ENCODE measurements at regions not wholly inside any gene's neighbourhood (a gene's known extent, or its start where the extent isn't known, plus 50 kb on each side); places are given as distances from the start of the nearest gene placed in this dataset.

- Mint-ChIP-seq H3K4me3 (ENCODE audit: unreplicated experiment) (no peak overlapping the region), H3K27me3 (ENCODE audit: unreplicated experiment) (peaks cover 4% of the 10 kb centered on the region), H3K27ac (ENCODE audit: unreplicated experiment) (no peak overlapping the region), H3K9me3 (ENCODE audit: unreplicated experiment) (no peaks in the 10 kb centered on the region), H3K4me1 (ENCODE audit: low read depth, unreplicated experiment) (no peaks in the 10 kb centered on the region), H3K36me3 (ENCODE audit: unreplicated experiment) (no peaks in the 10 kb centered on the region)
- no peak for TF ChIP-seq CTCF (IDR thresholded peaks at IDR 0.05; ENCODE audit: partially characterized antibody, unreplicated experiment)
- DNase-seq, result no peak
Measured at GRCh38 chr2:15788455-15788829, 151.9 kb upstream of the MYCN start.

DNA sequence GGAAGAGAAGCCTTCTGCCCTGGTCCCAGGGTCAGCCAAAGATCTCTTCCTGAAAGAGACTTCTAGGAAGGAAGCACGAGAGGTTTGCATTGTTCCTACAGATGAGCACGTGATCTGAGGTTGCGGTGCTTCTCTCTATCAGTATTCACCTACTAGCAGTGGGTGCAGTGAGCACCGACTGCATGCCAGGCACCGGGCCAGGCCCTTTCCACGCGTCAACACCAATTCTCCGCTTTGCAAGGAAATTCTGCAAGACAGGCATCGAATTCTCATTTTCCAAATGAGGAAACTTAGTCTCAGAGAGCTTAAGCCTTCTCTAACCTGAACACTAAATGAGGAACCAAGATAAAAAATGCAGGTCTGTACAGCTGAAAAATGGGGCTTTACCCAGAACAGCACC, 151.5 kb upstream of the MYCN start:
- no peak overlapping the region for H3K4me3 Mint-ChIP-seq (ENCODE audit: unreplicated experiment)
- peaks cover 4% of the 10 kb centered on the region for H3K27me3 Mint-ChIP-seq (ENCODE audit: unreplicated experiment)
- H3K4me1 Mint-ChIP-seq (ENCODE audit: low read depth, unreplicated experiment), result peaks cover 2% of the 10 kb centered on the region
- no peak for DNase-seq
- no peaks in the 10 kb centered on the region for H3K9me3 Mint-ChIP-seq (ENCODE audit: unreplicated experiment)
- no peaks in the 10 kb centered on the region for H3K36me3 Mint-ChIP-seq (ENCODE audit: unreplicated experiment)
- H3K27ac Mint-ChIP-seq (ENCODE audit: unreplicated experiment), result no peak overlapping the region
- no peak for TF ChIP-seq CTCF (IDR thresholded peaks at IDR 0.05; ENCODE audit: partially characterized antibody, unreplicated experiment)

DNA sequence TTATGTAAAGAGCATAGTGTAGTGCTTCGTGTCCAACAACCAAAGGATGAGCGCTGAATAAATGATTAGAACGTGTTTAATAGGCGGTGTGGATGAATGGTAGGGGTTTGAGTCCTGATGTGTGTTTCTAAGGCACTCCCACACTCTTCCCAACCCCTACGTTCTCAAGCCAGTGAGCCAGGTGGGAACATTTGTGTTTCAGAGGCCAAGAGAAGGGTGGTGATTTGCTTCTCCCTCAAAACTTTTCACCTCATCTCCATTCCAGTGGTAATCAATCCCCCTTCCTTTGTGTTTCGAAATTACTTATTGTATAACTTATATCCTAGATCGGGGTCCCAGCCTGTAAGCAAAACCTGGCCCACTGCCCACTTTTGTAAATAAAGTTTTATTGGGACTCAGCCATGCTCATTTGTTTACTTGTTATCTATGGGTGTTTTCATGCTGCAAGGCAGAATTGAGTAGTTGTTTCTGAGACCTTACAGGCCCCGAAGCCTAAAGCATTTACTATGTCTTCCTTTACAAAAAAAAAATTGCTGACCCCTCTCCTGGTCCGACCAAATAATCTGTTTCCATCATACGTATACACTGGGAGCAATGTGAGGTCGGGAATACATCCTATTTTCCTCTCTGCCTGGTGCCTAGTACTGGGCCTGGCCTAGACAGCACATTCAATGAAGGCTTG, 150.8 kb upstream of the MYCN start:
- Mint-ChIP-seq H3K27ac (ENCODE audit: unreplicated experiment) (no peak overlapping the region), H3K4me1 (ENCODE audit: low read depth, unreplicated experiment) (peaks cover 5% of the 10 kb centered on the region), H3K36me3 (ENCODE audit: unreplicated experiment) (no peaks in the 10 kb centered on the region), H3K4me3 (ENCODE audit: unreplicated experiment) (no peak overlapping the region), H3K9me3 (ENCODE audit: unreplicated experiment) (no peaks in the 10 kb centered on the region), H3K27me3 (ENCODE audit: unreplicated experiment) (peaks cover 4% of the 10 kb centered on the region)
- no peak for DNase-seq
- TF ChIP-seq CTCF (IDR thresholded peaks at IDR 0.05; ENCODE audit: partially characterized antibody, unreplicated experiment), result no peak

DNA sequence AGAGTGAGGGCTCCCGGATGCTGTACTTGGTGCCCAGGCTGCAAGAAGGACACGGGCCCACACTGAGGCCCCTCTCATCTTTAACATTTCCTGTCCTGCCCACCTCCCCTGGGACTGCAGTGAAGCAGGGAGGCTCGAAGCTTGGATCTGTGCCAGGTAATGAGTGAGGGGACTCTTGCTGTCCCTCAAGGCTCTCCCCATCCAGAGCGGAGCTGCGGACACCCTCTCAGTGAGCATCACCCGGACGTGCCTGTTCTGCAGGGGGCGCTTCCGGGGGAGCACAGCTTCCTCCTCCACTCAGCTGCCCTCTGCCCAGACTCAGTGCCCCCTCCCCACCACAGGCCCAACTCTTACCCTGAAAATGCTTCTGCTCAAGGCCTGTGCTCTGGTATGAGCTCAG, 150.0 kb upstream of the MYCN start:
- H3K4me1 Mint-ChIP-seq (ENCODE audit: low read depth, unreplicated experiment), result peaks cover 5% of the 10 kb centered on the region
- H3K27me3 Mint-ChIP-seq (ENCODE audit: unreplicated experiment), result peaks cover 2% of the 10 kb centered on the region
- no peaks in the 10 kb centered on the region for H3K36me3 Mint-ChIP-seq (ENCODE audit: unreplicated experiment)
- no peaks in the 10 kb centered on the region for H3K9me3 Mint-ChIP-seq (ENCODE audit: unreplicated experiment)
- H3K27ac Mint-ChIP-seq (ENCODE audit: unreplicated experiment), result no peak overlapping the region
- TF ChIP-seq CTCF (IDR thresholded peaks at IDR 0.05; ENCODE audit: partially characterized antibody, unreplicated experiment), result no peak
- no peak for DNase-seq
- H3K4me3 Mint-ChIP-seq (ENCODE audit: unreplicated experiment), result no peak overlapping the region

DNA sequence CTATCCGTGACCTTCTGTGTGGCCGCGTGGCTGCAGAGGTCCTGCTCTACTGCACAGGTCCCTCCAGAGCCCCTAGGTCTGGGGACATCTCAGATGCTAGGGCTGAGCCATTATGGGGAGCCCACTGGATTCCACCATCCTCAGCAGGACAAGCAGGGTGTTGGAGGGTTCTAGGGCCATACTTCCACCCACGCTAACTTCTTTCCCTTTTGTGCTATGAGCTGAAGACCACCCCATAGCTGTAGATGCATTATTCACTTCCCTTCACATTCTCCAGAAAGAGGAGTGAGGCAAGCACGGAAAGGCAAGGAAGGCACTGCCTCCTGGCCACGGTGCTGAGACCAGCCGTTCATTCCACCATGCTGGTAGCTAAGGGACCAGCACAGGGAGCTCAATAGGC, 149.5 kb upstream of the MYCN start:
- Mint-ChIP-seq H3K4me1 (ENCODE audit: low read depth, unreplicated experiment) (peaks cover 5% of the 10 kb centered on the region), H3K36me3 (ENCODE audit: unreplicated experiment) (no peaks in the 10 kb centered on the region), H3K27ac (ENCODE audit: unreplicated experiment) (no peak overlapping the region), H3K4me3 (ENCODE audit: unreplicated experiment) (no peak overlapping the region), H3K9me3 (ENCODE audit: unreplicated experiment) (no peaks in the 10 kb centered on the region), H3K27me3 (ENCODE audit: unreplicated experiment) (no peaks in the 10 kb centered on the region)
- DNase-seq, result no peak
- no peak for TF ChIP-seq CTCF (IDR thresholded peaks at IDR 0.05; ENCODE audit: partially characterized antibody, unreplicated experiment)
